HepG2 (cell line): ENCODE measurements at regions not wholly inside any gene's neighbourhood (a gene's known extent, or its start where the extent isn't known, plus 50 kb on each side); places are given as distances from the start of the nearest gene placed in this dataset.

ENCODE experiments used
- AHDC1 ChIP-seq: sonication (generic); formaldehyde crosslinking; IDR thresholded peaks from 2 replicates; pipeline ENCODE4 v1.5.1; 2020; ENCODE audit warnings: mild to moderate bottlenecking, missing genetic modification reagents, borderline replicate concordance
- ARID3A ChIP-seq: IDR thresholded peaks from 2 replicates; pipeline ENCODE4 v1.6.1; 2012; ENCODE audit warnings: low read depth, low read length, improper control_type of control experiment
- ATF3 ChIP-seq: sonication (generic); formaldehyde crosslinking; IDR thresholded peaks from 2 replicates; pipeline ENCODE4 v1.4.0; 2020; ENCODE audit warnings: missing genetic modification reagents
- CHCHD3 ChIP-seq: sonication (generic); formaldehyde crosslinking; IDR thresholded peaks from 2 replicates; pipeline ENCODE4 v1.8.0; 2022; ENCODE audit warnings: mild to moderate bottlenecking, missing genetic modification reagents, moderate library complexity
- FOXP4 ChIP-seq: sonication (generic); formaldehyde crosslinking; IDR thresholded peaks from 2 replicates; pipeline ENCODE4 v1.4.0; 2020; ENCODE audit warnings: missing genetic modification reagents
- GATAD2A ChIP-seq: IDR thresholded peaks from 2 replicates; pipeline ENCODE4 v1.6.1; 2016
- KMT2B ChIP-seq: IDR thresholded peaks from 2 replicates; pipeline ENCODE4 v1.6.1; 2016; ENCODE audit warnings: missing genetic modification reagents, missing compliant biosample characterization
- NCOA2 ChIP-seq: sonication (generic); formaldehyde crosslinking; IDR thresholded peaks from 2 replicates; pipeline ENCODE4 v1.8.0; 2022; ENCODE audit warnings: inconsistent platforms
- NFIC ChIP-seq: IDR thresholded peaks from 2 replicates; pipeline ENCODE4 v1.6.1; 2012; ENCODE audit warnings: mild to moderate bottlenecking, low read length, inconsistent platforms
- RCOR2 ChIP-seq: IDR thresholded peaks from 2 replicates; pipeline ENCODE4 v1.6.1; 2016; ENCODE audit warnings: missing biosample characterization, missing genetic modification reagents
- SOX13 ChIP-seq, 3 experiments: fragments of 450-650 bp in 1 of 3; sonication (generic) in 1 of 3; formaldehyde crosslinking in 1 of 3; IDR thresholded peaks in 2 of 3; conservative IDR thresholded peaks in 1 of 3; 2 replicates each; pipeline versions ENCODE4 v1.5.0 to v1.6.1; 2016 to 2020; ENCODE audit warnings: antibody characterized with exemption in 1 of 3, mild to moderate bottlenecking in 1 of 3, missing compliant biosample characterization in 1 of 3, missing genetic modification reagents in 1 of 3, moderate library complexity in 1 of 3
- SOX6 ChIP-seq, 2 experiments: fragments of 450-650 bp in 1 of 2; sonication (generic) in 1 of 2; formaldehyde crosslinking in 1 of 2; IDR thresholded peaks; 2 replicates each; pipeline versions ENCODE4 v1.4.0 to v1.6.1; 2017 to 2020; ENCODE audit warnings: antibody characterized with exemption in 1 of 2, mild to moderate bottlenecking in 1 of 2, missing genetic modification reagents in 1 of 2
- TCF7L2 ChIP-seq: IDR thresholded peaks from 2 replicates; pipeline ENCODE4 v1.6.1; 2011; ENCODE audit warnings: mild to moderate bottlenecking, low read depth, low read length, moderate library complexity
- THRA ChIP-seq: sonication (generic); formaldehyde crosslinking; IDR thresholded peaks from 2 replicates; pipeline ENCODE4 v1.4.0; 2020; ENCODE audit warnings: missing genetic modification reagents, borderline replicate concordance
- ZNF136 ChIP-seq: sonication (generic); formaldehyde crosslinking; IDR thresholded peaks from 2 replicates; pipeline ENCODE4 v1.8.1; 2022; ENCODE audit warnings: low read depth, mild to moderate bottlenecking, moderate library complexity, missing genetic modification reagents
- ZNF326 ChIP-seq: sonication (generic); formaldehyde crosslinking; IDR thresholded peaks from 2 replicates; pipeline ENCODE4 v1.4.0; 2020; ENCODE audit warnings: missing genetic modification reagents, borderline replicate concordance

- TF ChIP-seq ATF3 (no peak), AHDC1 (peak; percentile 60; the same call in 1 of the 2 replicates), TCF7L2 (peak; percentile 79; the same call in 1 of the 2 replicates), NFIC (peak; percentile 61; the same call in 1 of the 2 replicates), FOXP4 (CRISPR knock-in tag) (peak; percentile 53), CHCHD3 (no peak), THRA (CRISPR knock-in tag) (peak; percentile 22; the same call in 1 of the 2 replicates), RCOR2 (CRISPR knock-in tag) (peak; percentile 50; the same call in 1 of the 2 replicates), ZNF326 (CRISPR knock-in tag) (no peak), GATAD2A (peak; percentile 58), NCOA2 (CRISPR knock-in tag) (peak; percentile 69), KMT2B (CRISPR knock-in tag) (peak; percentile 33; the same call in 1 of the 2 replicates), ZNF136 (CRISPR knock-in tag) (no peak), ARID3A (peak; percentile 51; the same call in 1 of the 2 replicates), SOX6 (IDR thresholded peaks at IDR 0.05) (no peak), SOX6 (CRISPR knock-in tag; IDR thresholded peaks at IDR 0.05) (0 out of 2 replicates have a peak, but pooled peaks have one; percentile 63), SOX13 (IDR thresholded peaks at IDR 0.05) (no peak), SOX13 (CRISPR knock-in tag; conservative IDR thresholded peaks at IDR 0.05 in 1 of 2, IDR thresholded peaks at IDR 0.05 in 1 of 2) (peak in 1 of 2 experiments; percentile 54; a peak in 2 of 4 replicates)
Observed at GRCh38 chr3:82461049-82461889, 699.8 kb upstream of the GBE1 start (continued).
